GM12878 (cell line): ENCODE measurements at regions not wholly inside any gene's neighbourhood (a gene's known extent, or its start where the extent isn't known, plus 50 kb on each side); places are given as distances from the start of the nearest gene placed in this dataset.

Experiments
- ATAC-seq: fragments of 200-7000 bp; cut with Tn5 transposase; 3 replicates; pipeline ENCODE4 v1.9.1; 2020; ENCODE audit warnings: mild to moderate bottlenecking, moderate library complexity
- BruUV-seq: library from RNA; stranded (reverse); fragments of 400-500 nt; replicated peaks from 2 replicates; lab custom pipeline; 2021; lab: Mats Ljungman, UMichigan
- CTCF ChIA-PET: fragments of 300-600 bp; sonication (Branson Sonifier 250); formaldehyde crosslinking; extraction: SDS; loops from one replicate; lab custom pipeline; 2021; ENCODE audit warnings: inconsistent platforms; lab: Yijun Ruan, JAX
- POLR2A ChIA-PET: fragments of 350-600 bp; formaldehyde crosslinking; extraction: SDS; loops from one replicate; lab custom pipeline; 2021; ENCODE audit warnings: inconsistent platforms; lab: Charles Lee
- RAD21 ChIA-PET: fragments of 300-600 bp; sonication (Branson Sonifier 250); formaldehyde crosslinking; loops from one replicate; lab custom pipeline; 2023; ENCODE audit warnings: antibody characterized with exemption; ENCODE audit not compliant: unreplicated experiment; lab: Charles Lee
- SMC1A ChIA-PET: fragments of 300-600 bp; sonication (Branson Sonifier 250); formaldehyde crosslinking; loops from one replicate; lab custom pipeline; 2023; ENCODE audit not compliant: unreplicated experiment, uncharacterized antibody; lab: Charles Lee
- DNase-seq: peaks from one replicate; pipeline ENCODE4 v3.0.0-alpha.2; 2011; ENCODE audit warnings: low read depth, low spot score
- FAIRE-seq: peaks from 3 replicates; lab custom pipeline; 2011; peaks lifted over from hg19 to GRCh38; lab: Jason Lieb, UNC
- H2AFZ ChIP-seq: 2 replicates; pipeline ENCODE4 v1.6.0; 2011; ENCODE audit warnings: low read depth, low read length, control low read depth; ENCODE audit not compliant: control insufficient read depth
- H3K27ac ChIP-seq: 2 replicates; pipeline ENCODE4 v1.5.1; 2011; ENCODE audit warnings: control low read depth; ENCODE audit not compliant: control insufficient read depth, insufficient read depth
- H3K27me3 ChIP-seq, 2 experiments: replicated peaks in 1 of 2; 2 replicates each; pipeline versions ENCODE4 v1.6.0 to v1.6.1; 2011; ENCODE audit warnings: low read length in 1 of 2; ENCODE audit not compliant: control insufficient read depth in 2 of 2, insufficient read depth in 2 of 2
- H3K36me3 ChIP-seq, 2 experiments: 2 replicates each; pipeline ENCODE4 v1.5.1; 2011; ENCODE audit warnings: low read length in 1 of 2; ENCODE audit not compliant: control insufficient read depth in 2 of 2, insufficient read depth in 2 of 2
- H3K4me1 ChIP-seq: 2 replicates; pipeline ENCODE4 v1.6.1; 2011; ENCODE audit warnings: mild to moderate bottlenecking, low read length, moderate library complexity, mixed read lengths; ENCODE audit not compliant: control insufficient read depth, insufficient read depth
- H3K4me2 ChIP-seq: 2 replicates; pipeline ENCODE4 v1.6.0; 2011; ENCODE audit warnings: control low read depth; ENCODE audit not compliant: control insufficient read depth, insufficient read depth
- H3K4me3 ChIP-seq: fragments of 200-600 bp; sonication (generic); 2 replicates; pipeline ENCODE4 v1.5.1; 2016
- H3K79me2 ChIP-seq: 2 replicates; pipeline ENCODE4 v1.6.0; 2011; ENCODE audit warnings: low read length; ENCODE audit not compliant: control insufficient read depth, insufficient read depth
- H3K9ac ChIP-seq: 2 replicates; pipeline ENCODE4 v1.8.0; 2011; ENCODE audit warnings: low read length, control low read depth, mixed read lengths; ENCODE audit not compliant: control insufficient read depth, insufficient read depth
- H3K9me3 ChIP-seq: replicated peaks from 3 replicates; pipeline ENCODE4 v1.5.1; 2011; ENCODE audit warnings: mild to moderate bottlenecking, low read length; ENCODE audit not compliant: control insufficient read depth, insufficient read depth
- H4K20me1 ChIP-seq: 2 replicates; pipeline ENCODE4 v1.6.0; 2011; ENCODE audit not compliant: control insufficient read depth, insufficient read depth
- FOXM1 ChIP-seq: IDR thresholded peaks from 2 replicates; pipeline ENCODE4 v1.6.1; 2012; ENCODE audit warnings: low read depth, mild to moderate bottlenecking, inconsistent platforms, low read length, moderate library complexity
- NFIC ChIP-seq: IDR thresholded peaks from 2 replicates; pipeline ENCODE4 v1.6.1; 2012; ENCODE audit warnings: low read depth, mild to moderate bottlenecking, inconsistent platforms, low read length, moderate library complexity
- NFXL1 ChIP-seq: fragments of 450-650 bp; IDR thresholded peaks from 2 replicates; pipeline ENCODE4 v1.6.1; 2017; ENCODE audit warnings: antibody characterized with exemption, mild to moderate bottlenecking, borderline replicate concordance
- POLR2AphosphoS5 ChIP-seq: IDR thresholded peaks from 2 replicates; pipeline ENCODE4 v1.6.1; 2011; ENCODE audit warnings: mild to moderate bottlenecking, low read length, inconsistent platforms
- RAD21 ChIP-seq: IDR thresholded peaks from 2 replicates; pipeline ENCODE4 v1.6.1; 2011; ENCODE audit warnings: mild to moderate bottlenecking, low read depth, low read length, moderate library complexity; ENCODE audit not compliant: insufficient read depth
- WGBS: methylation state at CpG from one replicate; pipeline ENCODE4 v1.1.6; 2016; ENCODE audit warnings: low lambda C conversion rate; ENCODE audit not compliant: insufficient replicate concordance, insufficient coverage; ENCODE audit errors: missing lambda C conversion rate; 5-methylcytosine and 5-hydroxymethylcytosine counted together
- in situ Hi-C: fragments of 300-500 bp; cut with MboI; formaldehyde crosslinking; loops from 9 replicates; pipeline ENCODE4 v1.14.3; 2018; ENCODE audit warnings: mixed read lengths
- intact Hi-C: fragments of 100-400 bp; cut with micrococcal nuclease; formaldehyde crosslinking; loops from one replicate; pipeline ENCODE4 v1.14.2; 2022; ENCODE audit not compliant: unreplicated experiment
- TF ChIP-seq, protein P1 (sequence below): fragments of 450-650 bp; IDR thresholded peaks from 2 replicates; pipeline ENCODE4 v1.6.1; 2017; ENCODE audit warnings: mild to moderate bottlenecking, moderate library complexity
- TF ChIP-seq, protein P2 (sequence below): fragments of 150-350 bp; IDR thresholded peaks from 2 replicates; pipeline ENCODE4 v1.6.1; 2014; ENCODE audit warnings: mild to moderate bottlenecking, low read depth, low read length
- TF ChIP-seq, protein P3 (sequence below): fragments of 450-650 bp; IDR thresholded peaks from 2 replicates; pipeline ENCODE4 v1.6.1; 2016; ENCODE audit warnings: mild to moderate bottlenecking, moderate library complexity, borderline replicate concordance
- TF ChIP-seq, protein P4 (sequence below): fragments of 450-650 bp; IDR thresholded peaks from 2 replicates; pipeline ENCODE4 v1.6.1; 2018; ENCODE audit warnings: mild to moderate bottlenecking, low read depth, moderate library complexity; ENCODE audit not compliant: partially characterized antibody

DNA sequence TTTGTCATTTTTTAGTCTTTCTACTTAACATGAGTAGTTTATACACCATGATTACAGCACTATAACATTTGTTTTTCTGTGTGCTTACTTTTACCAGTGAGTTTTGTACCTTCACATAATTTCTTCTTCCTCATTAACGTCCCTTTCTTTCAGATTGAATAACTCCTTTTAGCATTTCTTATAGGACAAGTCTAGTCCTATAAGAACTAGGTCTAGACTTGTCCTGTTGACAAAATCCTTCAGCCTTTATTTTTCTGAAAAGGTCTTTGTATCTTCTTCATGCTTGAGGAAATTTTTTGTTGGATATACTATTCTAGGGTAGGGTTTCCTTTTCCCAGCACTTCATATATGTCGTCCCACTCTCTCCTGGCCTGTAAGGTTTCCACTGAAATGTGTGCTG is 253.3 kb upstream of the ARHGAP24 start:
- Histone ChIP-seq H3K27ac (no peak overlapping the region), H3K36me3 (no peaks in the 10 kb centered on the region), H3K27me3 (no peaks in the 10 kb centered on the region), H2AFZ (no peak overlapping the region), H4K20me1 (no peaks in the 10 kb centered on the region), H3K4me3 (no peak overlapping the region), H3K79me2 (no peaks in the 10 kb centered on the region), H3K9me3 (no peaks in the 10 kb centered on the region), H3K4me2 (no peak overlapping the region), H3K4me1 (no peaks in the 10 kb centered on the region), H3K9ac (no peak overlapping the region)
- ChIA-PET RAD21 (no interaction called here), CTCF (no interaction called here), POLR2A (no interaction called here), SMC1A (no interaction called here)
- ATAC-seq (no peak), DNase-seq (no peak), FAIRE-seq (no peak)
- in situ Hi-C loops = no loop called here
- 0% methylated on average over 2 of the region's 2 CpGs for WGBS
- intact Hi-C loops = no loop called here
- no TSS peak for BruUV-seq
- TF ChIP-seq, protein P1, sequence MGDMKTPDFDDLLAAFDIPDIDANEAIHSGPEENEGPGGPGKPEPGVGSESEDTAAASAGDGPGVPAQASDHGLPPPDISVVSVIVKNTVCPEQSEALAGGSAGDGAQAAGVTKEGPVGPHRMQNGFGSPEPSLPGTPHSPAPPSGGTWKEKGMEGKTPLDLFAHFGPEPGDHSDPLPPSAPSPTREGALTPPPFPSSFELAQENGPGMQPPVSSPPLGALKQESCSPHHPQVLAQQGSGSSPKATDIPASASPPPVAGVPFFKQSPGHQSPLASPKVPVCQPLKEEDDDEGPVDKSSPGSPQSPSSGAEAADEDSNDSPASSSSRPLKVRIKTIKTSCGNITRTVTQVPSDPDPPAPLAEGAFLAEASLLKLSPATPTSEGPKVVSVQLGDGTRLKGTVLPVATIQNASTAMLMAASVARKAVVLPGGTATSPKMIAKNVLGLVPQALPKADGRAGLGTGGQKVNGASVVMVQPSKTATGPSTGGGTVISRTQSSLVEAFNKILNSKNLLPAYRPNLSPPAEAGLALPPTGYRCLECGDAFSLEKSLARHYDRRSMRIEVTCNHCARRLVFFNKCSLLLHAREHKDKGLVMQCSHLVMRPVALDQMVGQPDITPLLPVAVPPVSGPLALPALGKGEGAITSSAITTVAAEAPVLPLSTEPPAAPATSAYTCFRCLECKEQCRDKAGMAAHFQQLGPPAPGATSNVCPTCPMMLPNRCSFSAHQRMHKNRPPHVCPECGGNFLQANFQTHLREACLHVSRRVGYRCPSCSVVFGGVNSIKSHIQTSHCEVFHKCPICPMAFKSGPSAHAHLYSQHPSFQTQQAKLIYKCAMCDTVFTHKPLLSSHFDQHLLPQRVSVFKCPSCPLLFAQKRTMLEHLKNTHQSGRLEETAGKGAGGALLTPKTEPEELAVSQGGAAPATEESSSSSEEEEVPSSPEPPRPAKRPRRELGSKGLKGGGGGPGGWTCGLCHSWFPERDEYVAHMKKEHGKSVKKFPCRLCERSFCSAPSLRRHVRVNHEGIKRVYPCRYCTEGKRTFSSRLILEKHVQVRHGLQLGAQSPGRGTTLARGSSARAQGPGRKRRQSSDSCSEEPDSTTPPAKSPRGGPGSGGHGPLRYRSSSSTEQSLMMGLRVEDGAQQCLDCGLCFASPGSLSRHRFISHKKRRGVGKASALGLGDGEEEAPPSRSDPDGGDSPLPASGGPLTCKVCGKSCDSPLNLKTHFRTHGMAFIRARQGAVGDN = no peak
- no peak for TF ChIP-seq POLR2AphosphoS5
- TF ChIP-seq, protein P2, sequence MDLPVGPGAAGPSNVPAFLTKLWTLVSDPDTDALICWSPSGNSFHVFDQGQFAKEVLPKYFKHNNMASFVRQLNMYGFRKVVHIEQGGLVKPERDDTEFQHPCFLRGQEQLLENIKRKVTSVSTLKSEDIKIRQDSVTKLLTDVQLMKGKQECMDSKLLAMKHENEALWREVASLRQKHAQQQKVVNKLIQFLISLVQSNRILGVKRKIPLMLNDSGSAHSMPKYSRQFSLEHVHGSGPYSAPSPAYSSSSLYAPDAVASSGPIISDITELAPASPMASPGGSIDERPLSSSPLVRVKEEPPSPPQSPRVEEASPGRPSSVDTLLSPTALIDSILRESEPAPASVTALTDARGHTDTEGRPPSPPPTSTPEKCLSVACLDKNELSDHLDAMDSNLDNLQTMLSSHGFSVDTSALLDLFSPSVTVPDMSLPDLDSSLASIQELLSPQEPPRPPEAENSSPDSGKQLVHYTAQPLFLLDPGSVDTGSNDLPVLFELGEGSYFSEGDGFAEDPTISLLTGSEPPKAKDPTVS = no peak
- TF ChIP-seq, protein P3, sequence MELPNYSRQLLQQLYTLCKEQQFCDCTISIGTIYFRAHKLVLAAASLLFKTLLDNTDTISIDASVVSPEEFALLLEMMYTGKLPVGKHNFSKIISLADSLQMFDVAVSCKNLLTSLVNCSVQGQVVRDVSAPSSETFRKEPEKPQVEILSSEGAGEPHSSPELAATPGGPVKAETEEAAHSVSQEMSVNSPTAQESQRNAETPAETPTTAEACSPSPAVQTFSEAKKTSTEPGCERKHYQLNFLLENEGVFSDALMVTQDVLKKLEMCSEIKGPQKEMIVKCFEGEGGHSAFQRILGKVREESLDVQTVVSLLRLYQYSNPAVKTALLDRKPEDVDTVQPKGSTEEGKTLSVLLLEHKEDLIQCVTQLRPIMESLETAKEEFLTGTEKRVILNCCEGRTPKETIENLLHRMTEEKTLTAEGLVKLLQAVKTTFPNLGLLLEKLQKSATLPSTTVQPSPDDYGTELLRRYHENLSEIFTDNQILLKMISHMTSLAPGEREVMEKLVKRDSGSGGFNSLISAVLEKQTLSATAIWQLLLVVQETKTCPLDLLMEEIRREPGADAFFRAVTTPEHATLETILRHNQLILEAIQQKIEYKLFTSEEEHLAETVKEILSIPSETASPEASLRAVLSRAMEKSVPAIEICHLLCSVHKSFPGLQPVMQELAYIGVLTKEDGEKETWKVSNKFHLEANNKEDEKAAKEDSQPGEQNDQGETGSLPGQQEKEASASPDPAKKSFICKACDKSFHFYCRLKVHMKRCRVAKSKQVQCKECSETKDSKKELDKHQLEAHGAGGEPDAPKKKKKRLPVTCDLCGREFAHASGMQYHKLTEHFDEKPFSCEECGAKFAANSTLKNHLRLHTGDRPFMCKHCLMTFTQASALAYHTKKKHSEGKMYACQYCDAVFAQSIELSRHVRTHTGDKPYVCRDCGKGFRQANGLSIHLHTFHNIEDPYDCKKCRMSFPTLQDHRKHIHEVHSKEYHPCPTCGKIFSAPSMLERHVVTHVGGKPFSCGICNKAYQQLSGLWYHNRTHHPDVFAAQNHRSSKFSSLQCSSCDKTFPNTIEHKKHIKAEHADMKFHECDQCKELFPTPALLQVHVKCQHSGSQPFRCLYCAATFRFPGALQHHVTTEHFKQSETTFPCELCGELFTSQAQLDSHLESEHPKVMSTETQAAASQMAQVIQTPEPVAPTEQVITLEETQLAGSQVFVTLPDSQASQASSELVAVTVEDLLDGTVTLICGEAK = no peak
- TF ChIP-seq NFXL1 = no peak
- no peak for TF ChIP-seq RAD21
- no peak for TF ChIP-seq FOXM1
- TF ChIP-seq NFIC = no peak
- TF ChIP-seq, protein P4, sequence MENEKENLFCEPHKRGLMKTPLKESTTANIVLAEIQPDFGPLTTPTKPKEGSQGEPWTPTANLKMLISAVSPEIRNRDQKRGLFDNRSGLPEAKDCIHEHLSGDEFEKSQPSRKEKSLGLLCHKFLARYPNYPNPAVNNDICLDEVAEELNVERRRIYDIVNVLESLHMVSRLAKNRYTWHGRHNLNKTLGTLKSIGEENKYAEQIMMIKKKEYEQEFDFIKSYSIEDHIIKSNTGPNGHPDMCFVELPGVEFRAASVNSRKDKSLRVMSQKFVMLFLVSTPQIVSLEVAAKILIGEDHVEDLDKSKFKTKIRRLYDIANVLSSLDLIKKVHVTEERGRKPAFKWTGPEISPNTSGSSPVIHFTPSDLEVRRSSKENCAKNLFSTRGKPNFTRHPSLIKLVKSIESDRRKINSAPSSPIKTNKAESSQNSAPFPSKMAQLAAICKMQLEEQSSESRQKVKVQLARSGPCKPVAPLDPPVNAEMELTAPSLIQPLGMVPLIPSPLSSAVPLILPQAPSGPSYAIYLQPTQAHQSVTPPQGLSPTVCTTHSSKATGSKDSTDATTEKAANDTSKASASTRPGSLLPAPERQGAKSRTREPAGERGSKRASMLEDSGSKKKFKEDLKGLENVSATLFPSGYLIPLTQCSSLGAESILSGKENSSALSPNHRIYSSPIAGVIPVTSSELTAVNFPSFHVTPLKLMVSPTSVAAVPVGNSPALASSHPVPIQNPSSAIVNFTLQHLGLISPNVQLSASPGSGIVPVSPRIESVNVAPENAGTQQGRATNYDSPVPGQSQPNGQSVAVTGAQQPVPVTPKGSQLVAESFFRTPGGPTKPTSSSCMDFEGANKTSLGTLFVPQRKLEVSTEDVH = no peak
